PC-3 (cell line): ENCODE measurements at regions not wholly inside any gene's neighbourhood (a gene's known extent, or its start where the extent isn't known, plus 50 kb on each side); places are given as distances from the start of the nearest gene placed in this dataset.

Experiments
- EZH2 ChIP-seq: fragments of 300-600 bp; sonication (generic); IDR thresholded peaks from one replicate; pipeline ENCODE4 v1.6.1; 2017; ENCODE audit warnings: antibody characterized with exemption, mild to moderate bottlenecking, low read length; ENCODE audit not compliant: unreplicated experiment
- TF ChIP-seq, protein P1 (sequence below): fragments of 300-600 bp; sonication (generic); conservative IDR thresholded peaks from 2 replicates; pipeline ENCODE4 v1.5.1; 2017; ENCODE audit warnings: antibody characterized with exemption, low read depth, mild to moderate bottlenecking, low read length

DNA sequence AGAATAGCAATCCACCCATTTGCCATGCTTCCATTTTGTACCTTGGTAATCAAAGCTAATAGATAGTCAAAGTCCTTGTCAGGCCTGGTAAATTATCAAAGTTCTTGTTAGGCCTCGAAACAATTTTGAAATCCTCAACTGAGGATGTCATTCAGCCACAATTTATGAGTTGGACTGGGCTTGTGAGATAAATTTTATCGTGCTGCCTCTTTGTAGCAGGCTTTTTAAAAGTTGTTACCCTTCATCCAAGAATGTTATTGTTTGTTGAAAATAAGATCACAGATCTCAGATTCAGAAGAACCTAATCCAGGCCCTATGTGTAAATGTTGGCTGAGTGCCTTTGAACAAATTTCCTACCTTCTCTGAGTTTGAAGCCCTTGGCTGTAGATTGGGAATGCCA lies 143.3 kb upstream of the PROK2 start:
- TF ChIP-seq, protein P1, sequence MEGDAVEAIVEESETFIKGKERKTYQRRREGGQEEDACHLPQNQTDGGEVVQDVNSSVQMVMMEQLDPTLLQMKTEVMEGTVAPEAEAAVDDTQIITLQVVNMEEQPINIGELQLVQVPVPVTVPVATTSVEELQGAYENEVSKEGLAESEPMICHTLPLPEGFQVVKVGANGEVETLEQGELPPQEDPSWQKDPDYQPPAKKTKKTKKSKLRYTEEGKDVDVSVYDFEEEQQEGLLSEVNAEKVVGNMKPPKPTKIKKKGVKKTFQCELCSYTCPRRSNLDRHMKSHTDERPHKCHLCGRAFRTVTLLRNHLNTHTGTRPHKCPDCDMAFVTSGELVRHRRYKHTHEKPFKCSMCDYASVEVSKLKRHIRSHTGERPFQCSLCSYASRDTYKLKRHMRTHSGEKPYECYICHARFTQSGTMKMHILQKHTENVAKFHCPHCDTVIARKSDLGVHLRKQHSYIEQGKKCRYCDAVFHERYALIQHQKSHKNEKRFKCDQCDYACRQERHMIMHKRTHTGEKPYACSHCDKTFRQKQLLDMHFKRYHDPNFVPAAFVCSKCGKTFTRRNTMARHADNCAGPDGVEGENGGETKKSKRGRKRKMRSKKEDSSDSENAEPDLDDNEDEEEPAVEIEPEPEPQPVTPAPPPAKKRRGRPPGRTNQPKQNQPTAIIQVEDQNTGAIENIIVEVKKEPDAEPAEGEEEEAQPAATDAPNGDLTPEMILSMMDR, result no peak
- TF ChIP-seq EZH2, result no peak
